Cardiac muscle cell (in vitro differentiated cells and primary cell): ENCODE measurements at regions not wholly inside any gene's neighbourhood (a gene's known extent, or its start where the extent isn't known, plus 50 kb on each side); places are given as distances from the start of the nearest gene placed in this dataset.
A peak's percentile ranks its signal among the peaks of the same experiment; 100 is the strongest.

Experiments
- DNase-seq, 2 donors: peaks; one replicate each; pipeline versions ENCODE4 v3.0.0 to v3.0.0-alpha.2; 2010 to 2017; ENCODE audit warnings: low read depth in 1 of 2, low spot score in 1 of 2
- H3K27ac ChIP-seq: fragments of 200-600 bp; sonication (generic); 2 replicates; pipeline ENCODE4 v1.5.1; 2016
- H3K27me3 ChIP-seq: fragments of 200-600 bp; sonication (generic); 2 replicates; pipeline ENCODE4 v1.6.0; 2016; ENCODE audit warnings: control low read depth
- H3K36me3 ChIP-seq: fragments of 200-600 bp; sonication (generic); 2 replicates; pipeline ENCODE4 v1.5.1; 2016; ENCODE audit warnings: control low read depth
- H3K4me1 ChIP-seq: fragments of 200-600 bp; sonication (generic); 2 replicates; pipeline ENCODE4 v1.8.1; 2017; ENCODE audit warnings: low read depth, mild to moderate bottlenecking, mixed run types
- H3K4me3 ChIP-seq: fragments of 200-600 bp; sonication (generic); 2 replicates; pipeline ENCODE4 v1.5.1; 2016; ENCODE audit warnings: mild to moderate bottlenecking
- H3K9me3 ChIP-seq: fragments of 200-600 bp; sonication (generic); 2 replicates; pipeline ENCODE4 v1.5.1; 2017; ENCODE audit warnings: low read depth, mild to moderate bottlenecking, control low read depth
- TF ChIP-seq, protein P1 (sequence below): IDR thresholded peaks from 2 replicates; pipeline ENCODE4 v1.5.1; 2012; ENCODE audit warnings: low read depth, mild to moderate bottlenecking, low read length

DNA sequence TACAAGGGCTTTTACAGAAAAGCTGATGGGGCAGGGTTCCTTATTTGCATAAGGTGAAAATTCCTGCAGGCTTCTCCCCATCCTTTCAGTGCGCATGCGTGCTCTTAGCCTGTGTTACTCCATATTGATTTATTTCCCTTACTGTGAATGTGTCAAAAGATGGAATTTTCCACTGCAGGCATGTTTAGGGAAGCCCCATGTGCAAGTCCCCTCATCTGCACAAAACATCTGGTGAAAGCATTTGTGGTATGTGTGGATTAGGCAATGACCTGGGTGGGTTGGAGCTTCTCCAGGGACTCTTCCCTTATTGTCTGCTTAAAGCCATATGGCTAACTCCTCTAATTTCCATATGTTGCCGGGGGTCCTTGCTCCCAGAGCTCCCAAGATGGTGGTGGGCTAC lies 912.7 kb upstream of the LRFN5 start:
- H3K27ac ChIP-seq = no peak overlapping the region
- TF ChIP-seq, protein P1, sequence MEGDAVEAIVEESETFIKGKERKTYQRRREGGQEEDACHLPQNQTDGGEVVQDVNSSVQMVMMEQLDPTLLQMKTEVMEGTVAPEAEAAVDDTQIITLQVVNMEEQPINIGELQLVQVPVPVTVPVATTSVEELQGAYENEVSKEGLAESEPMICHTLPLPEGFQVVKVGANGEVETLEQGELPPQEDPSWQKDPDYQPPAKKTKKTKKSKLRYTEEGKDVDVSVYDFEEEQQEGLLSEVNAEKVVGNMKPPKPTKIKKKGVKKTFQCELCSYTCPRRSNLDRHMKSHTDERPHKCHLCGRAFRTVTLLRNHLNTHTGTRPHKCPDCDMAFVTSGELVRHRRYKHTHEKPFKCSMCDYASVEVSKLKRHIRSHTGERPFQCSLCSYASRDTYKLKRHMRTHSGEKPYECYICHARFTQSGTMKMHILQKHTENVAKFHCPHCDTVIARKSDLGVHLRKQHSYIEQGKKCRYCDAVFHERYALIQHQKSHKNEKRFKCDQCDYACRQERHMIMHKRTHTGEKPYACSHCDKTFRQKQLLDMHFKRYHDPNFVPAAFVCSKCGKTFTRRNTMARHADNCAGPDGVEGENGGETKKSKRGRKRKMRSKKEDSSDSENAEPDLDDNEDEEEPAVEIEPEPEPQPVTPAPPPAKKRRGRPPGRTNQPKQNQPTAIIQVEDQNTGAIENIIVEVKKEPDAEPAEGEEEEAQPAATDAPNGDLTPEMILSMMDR = no peak
- H3K27me3 ChIP-seq = no peaks in the 10 kb centered on the region
- H3K36me3 ChIP-seq = no peaks in the 10 kb centered on the region
- no peaks in the 10 kb centered on the region for H3K9me3 ChIP-seq
- H3K4me3 ChIP-seq = no peak overlapping the region
- H3K4me1 ChIP-seq = no peaks in the 10 kb centered on the region
- DNase-seq = peak in 1 of 2 donors; percentile 1

DNA sequence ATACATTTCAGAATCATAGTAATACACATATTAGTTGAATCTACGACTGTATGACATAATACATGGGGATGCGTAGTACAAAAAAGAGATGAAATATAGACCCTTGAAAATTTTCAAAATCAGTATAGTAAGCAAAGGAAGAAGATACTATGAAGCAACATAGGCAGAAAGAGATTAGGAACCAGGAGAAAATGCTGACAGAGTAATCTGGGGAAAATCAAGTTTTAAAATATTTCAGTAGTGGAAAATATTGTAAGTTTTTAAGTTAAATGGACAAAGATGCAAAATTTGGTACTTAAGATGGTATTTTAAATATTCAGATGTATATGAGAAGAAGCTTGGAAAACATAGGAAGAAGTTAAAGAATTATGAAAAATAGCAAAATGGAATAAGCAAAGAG lies 915.6 kb upstream of the LRFN5 start:
- no peaks in the 10 kb centered on the region for H3K9me3 ChIP-seq
- H3K27me3 ChIP-seq = no peaks in the 10 kb centered on the region
- no peak overlapping the region for H3K4me3 ChIP-seq
- no peak overlapping the region for H3K27ac ChIP-seq
- H3K36me3 ChIP-seq = no peaks in the 10 kb centered on the region
- TF ChIP-seq, protein P1 = no peak
- H3K4me1 ChIP-seq = no peaks in the 10 kb centered on the region
- no peak for DNase-seq

DNA sequence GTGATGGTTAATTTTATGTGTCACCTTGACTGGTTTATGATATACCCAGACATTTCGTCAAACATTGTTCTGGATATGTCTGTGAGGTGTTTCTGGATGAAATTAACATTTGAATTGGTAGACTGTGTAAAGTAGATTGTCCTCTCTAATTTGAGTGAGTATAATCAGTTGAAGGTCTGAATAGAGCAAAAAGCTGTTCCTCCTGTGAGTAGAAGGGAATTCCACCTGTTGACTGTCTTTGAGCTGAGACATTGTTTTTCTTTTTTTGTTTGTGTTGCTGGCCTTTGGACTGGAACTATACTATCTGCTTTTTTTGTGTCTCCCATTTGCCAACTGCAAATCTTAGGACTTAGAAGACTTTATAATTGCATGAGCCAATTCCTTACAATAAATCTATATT lies 920.9 kb upstream of the LRFN5 start:
- Histone ChIP-seq H3K4me3 (no peak overlapping the region), H3K27me3 (no peaks in the 10 kb centered on the region), H3K9me3 (no peaks in the 10 kb centered on the region), H3K27ac (no peak overlapping the region), H3K4me1 (no peaks in the 10 kb centered on the region), H3K36me3 (no peaks in the 10 kb centered on the region)
- DNase-seq = no peak
- TF ChIP-seq, protein P1 = no peak

DNA sequence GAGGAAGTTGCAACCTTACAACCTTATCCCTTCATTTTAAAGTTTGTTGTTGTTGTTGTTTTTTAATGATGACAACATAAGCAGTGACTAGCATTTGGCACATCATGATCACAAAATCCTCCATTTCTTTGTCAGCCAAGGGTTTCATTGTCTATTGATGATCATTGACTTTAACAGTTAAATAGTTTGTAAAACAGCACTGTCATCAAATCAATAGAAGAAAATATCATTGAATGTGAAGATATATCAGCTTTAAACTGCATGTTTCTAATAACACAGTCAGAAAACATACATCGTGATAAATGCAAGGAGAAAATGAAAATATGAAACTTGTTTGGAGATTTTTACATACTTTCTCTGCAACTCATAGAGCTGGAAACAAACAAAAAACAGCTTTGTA lies 922.3 kb upstream of the LRFN5 start:
- Histone ChIP-seq H3K27ac (no peak overlapping the region), H3K4me1 (no peaks in the 10 kb centered on the region), H3K9me3 (no peaks in the 10 kb centered on the region), H3K27me3 (no peaks in the 10 kb centered on the region), H3K4me3 (no peak overlapping the region), H3K36me3 (no peaks in the 10 kb centered on the region)
- TF ChIP-seq, protein P1 = no peak
- no peak for DNase-seq

DNA sequence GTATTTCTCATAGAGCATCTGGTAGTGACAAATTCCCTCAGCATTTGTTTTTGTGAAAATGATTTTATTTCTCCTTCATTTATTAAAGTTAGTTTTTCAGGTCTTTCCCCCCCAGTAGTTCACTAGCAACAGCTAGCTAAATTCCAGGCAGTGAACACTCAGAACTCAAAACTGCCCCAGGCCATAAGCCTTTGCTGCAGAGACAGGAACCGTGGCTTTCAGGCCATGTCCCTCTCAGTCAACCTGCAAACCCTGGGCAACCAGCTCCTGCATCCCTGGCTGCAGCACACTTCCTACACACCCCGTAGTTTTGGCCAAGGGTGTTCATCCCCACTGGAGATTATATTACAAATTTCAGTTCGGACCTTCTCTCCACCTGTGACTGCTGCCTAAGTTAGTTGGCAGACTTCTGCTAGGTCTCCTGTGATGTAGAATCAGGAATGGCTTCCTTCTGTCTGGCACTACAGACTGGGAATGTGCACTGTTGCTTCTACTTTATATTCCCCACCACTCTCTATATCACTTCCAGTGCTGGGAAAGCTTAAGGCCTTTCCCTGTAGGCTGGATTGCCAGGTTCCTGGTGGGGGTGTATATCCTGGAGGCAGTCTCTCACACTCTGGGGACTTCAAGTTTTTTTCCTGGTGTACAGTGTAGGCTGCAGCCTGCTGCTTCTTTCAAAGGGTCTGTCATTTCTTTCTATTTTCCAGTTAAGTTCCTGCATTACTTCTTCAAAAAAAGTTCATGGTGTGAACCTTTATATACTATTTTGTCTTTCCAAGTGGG lies 924.4 kb upstream of the LRFN5 start:
- H3K27me3 ChIP-seq = no peaks in the 10 kb centered on the region
- H3K27ac ChIP-seq = no peak overlapping the region
- no peaks in the 10 kb centered on the region for H3K4me1 ChIP-seq
- H3K36me3 ChIP-seq = no peaks in the 10 kb centered on the region
- TF ChIP-seq, protein P1 = no peak
- peak in 1 of 2 donors; percentile 3 for DNase-seq
- H3K4me3 ChIP-seq = no peak overlapping the region
- H3K9me3 ChIP-seq = no peaks in the 10 kb centered on the region
